Uterus (tissue), 3 donors: ENCODE measurements at regions not wholly inside any gene's neighbourhood (a gene's known extent, or its start where the extent isn't known, plus 50 kb on each side); places are given as distances from the start of the nearest gene placed in this dataset.

Source experiments
- DNase-seq, 2 donors: peaks; one replicate each; pipeline ENCODE4 v3.0.0-alpha.2; 2019 to 2020
- H3K27ac ChIP-seq, 2 donors: fragments of 200-600 bp; sonication (generic); 1 replicate in 1 of 2; 2 replicates in 1 of 2; pipeline ENCODE4 v1.5.1; 2016 to 2018
- H3K27me3 ChIP-seq, 2 donors: fragments of 200-600 bp; sonication (generic); one replicate each; pipeline ENCODE4 v1.5.1; 2018 to 2019; ENCODE audit warnings: control low read depth in 1 of 2
- H3K36me3 ChIP-seq, 2 donors: fragments of 200-600 bp; sonication (generic); one replicate each; pipeline ENCODE4 v1.5.1; 2019; ENCODE audit warnings: control low read depth in 1 of 2
- H3K4me1 ChIP-seq, 2 donors: fragments of 200-600 bp; sonication (generic); one replicate each; pipeline ENCODE4 v1.5.1; 2018 to 2019; ENCODE audit warnings: control low read depth in 1 of 2
- H3K4me3 ChIP-seq, 2 donors: fragments of 200-600 bp; sonication (generic); 1 replicate in 1 of 2; 2 replicates in 1 of 2; pipeline ENCODE4 v1.5.1; 2018 to 2019; ENCODE audit warnings: mild to moderate bottlenecking in 1 of 2
- H3K9me3 ChIP-seq, 2 donors: fragments of 200-600 bp; sonication (generic); one replicate each; pipeline ENCODE4 v1.5.1; 2019; ENCODE audit warnings: control low read depth in 1 of 2
- CTCF ChIP-seq, 4 experiments: fragments of 200-600 bp in 2 of 4; fragments of 450-650 bp in 2 of 4; sonication (generic) in 2 of 4; IDR thresholded peaks; one replicate each; pipeline ENCODE4 v1.5.1; 2016 to 2019; ENCODE audit warnings: antibody characterized with exemption in 4 of 4, mild to moderate bottlenecking in 2 of 4, moderate library complexity in 1 of 4
- POLR2A ChIP-seq, 2 donors: fragments of 450-650 bp; IDR thresholded peaks; one replicate each; pipeline ENCODE4 v1.6.1; 2016; ENCODE audit warnings: antibody characterized with exemption in 2 of 2, mild to moderate bottlenecking in 1 of 2, moderate library complexity in 1 of 2
- intact Hi-C: fragments of 100-400 bp; cut with DNase I; formaldehyde crosslinking; loops from one replicate; pipeline ENCODE4 v1.15.1; 2023; ENCODE audit warnings: low total_unique reads
- donor health status: DM: yes; HTN: yes; CAD: no.

- Histone ChIP-seq H3K27ac (no peak overlapping the region), H3K4me1 (no peaks in the 10 kb centered on the region), H3K9me3 (no peaks in the 10 kb centered on the region), H3K27me3 (no peaks in the 10 kb centered on the region), H3K36me3 (no peaks in the 10 kb centered on the region), H3K4me3 (no peak overlapping the region)
- intact Hi-C loops, result no loop called here
- no peak for TF ChIP-seq POLR2A (IDR thresholded peaks at IDR 0.05)
- TF ChIP-seq CTCF (IDR thresholded peaks at IDR 0.05), result no peak
- DNase-seq, result no peak
Measured at GRCh38 chrY:11293392-11293791, 1407.6 kb upstream of the USP9Y start.

GRCh38 chrY:11334151-11334550 lies 1366.9 kb upstream of the USP9Y start:
- TF ChIP-seq POLR2A (IDR thresholded peaks at IDR 0.05) (no peak), CTCF (IDR thresholded peaks at IDR 0.05) (no peak)
- DNase-seq, result peak in 1 of 2 donors; percentile 15
- Histone ChIP-seq H3K36me3 (no peaks in the 10 kb centered on the region), H3K27ac (no peak overlapping the region), H3K4me3 (no peak overlapping the region), H3K9me3 (no peaks in the 10 kb centered on the region), H3K27me3 (no peaks in the 10 kb centered on the region), H3K4me1 (no peaks in the 10 kb centered on the region)
- intact Hi-C loops, result no loop called here
